ENCODE measurements at regions not wholly inside any gene's neighbourhood (a gene's known extent, or its start where the extent isn't known, plus 50 kb on each side); places are given as distances from the start of the nearest gene placed in this dataset.

DNA sequence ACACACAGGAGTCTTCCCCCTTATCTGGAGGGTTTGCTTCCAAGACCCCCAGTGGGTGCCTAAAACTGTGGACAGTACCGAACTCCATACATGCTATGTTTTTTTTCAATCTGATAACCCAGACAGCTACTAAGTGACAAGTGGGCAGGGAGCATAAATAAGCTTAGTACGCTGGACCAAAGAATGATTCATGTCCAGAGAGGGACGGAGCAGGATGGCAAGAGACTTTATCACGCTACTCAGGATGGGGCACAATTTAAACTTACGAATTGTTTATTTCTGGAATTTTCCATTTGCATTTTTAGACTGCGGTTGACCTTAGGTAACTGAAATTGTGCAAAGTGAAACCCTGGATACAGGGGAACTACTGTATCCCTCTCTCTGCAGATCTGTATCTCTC lies 410.0 kb upstream of the MKI67 start:
- DNase-seq: no peak

- DNase-seq: no peak
Measured at GRCh38 chr10:128537834-128538330, 411.7 kb upstream of the MKI67 start.

- no peak for DNase-seq
Measured at GRCh38 chr10:128538671-128539070, 412.4 kb upstream of the MKI67 start.

GRCh38 chr10:128539510-128540127 lies 413.4 kb upstream of the MKI67 start:
- no peak for DNase-seq

DNA sequence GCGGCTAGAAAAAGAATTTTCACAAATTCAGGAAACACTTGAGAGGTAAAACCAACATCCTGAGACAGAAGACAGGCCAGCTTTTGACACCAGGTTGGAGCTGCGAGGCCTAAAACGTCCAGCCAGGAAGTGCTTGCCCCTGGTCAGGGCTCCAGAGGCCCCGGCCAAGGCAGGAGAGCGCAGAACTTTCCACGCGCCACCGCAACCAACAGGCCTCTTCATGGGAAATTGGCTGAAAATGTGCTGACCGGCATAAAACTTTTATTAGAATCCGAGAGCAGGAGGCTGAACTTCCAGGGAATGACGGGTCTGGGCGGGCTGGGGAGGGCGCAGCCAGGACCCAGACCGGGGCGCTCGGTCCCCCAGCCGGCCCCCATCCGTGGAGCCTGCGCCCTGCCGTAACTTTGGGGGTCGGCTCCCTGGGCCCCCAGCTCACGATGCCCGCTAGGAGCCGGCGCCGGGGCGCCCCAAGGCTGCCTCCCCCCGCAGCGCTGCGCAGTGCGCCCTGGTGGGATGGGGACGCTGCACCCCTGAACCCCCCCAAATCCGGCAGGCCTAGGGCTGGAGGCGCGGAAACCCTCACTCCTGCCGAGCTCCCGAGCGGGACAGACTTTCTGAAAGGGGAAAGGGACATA lies 414.0 kb upstream of the MKI67 start:
- no peak for DNase-seq

- no peak for DNase-seq
Measured at GRCh38 chr10:128540781-128541761, 414.8 kb upstream of the MKI67 start.

- no peak for DNase-seq
Measured at GRCh38 chr10:128541926-128542475, 415.8 kb upstream of the MKI67 start.

- DNase-seq: no peak
Measured at GRCh38 chr10:128542659-128543058, 416.4 kb upstream of the MKI67 start.

DNA sequence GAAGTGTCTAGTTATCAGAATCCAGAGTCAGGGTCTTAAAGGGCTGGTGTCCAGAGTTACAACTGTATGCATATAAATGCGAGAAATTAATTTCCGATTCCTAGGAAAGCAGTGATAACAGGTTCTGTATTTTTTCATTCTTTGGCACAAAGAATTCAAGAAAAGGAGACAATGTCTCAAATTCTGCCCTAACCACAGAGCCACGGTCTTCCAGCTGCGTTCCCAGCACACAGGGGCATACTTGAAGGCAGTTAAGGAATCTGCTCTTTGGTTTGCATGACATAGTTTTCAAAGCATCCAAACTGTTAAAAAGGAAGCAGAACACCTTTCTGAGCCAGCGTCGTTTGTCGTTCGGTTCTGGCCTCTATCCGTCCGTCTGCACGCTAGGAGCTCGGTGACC lies 416.9 kb upstream of the MKI67 start:
- DNase-seq: no peak

DNA sequence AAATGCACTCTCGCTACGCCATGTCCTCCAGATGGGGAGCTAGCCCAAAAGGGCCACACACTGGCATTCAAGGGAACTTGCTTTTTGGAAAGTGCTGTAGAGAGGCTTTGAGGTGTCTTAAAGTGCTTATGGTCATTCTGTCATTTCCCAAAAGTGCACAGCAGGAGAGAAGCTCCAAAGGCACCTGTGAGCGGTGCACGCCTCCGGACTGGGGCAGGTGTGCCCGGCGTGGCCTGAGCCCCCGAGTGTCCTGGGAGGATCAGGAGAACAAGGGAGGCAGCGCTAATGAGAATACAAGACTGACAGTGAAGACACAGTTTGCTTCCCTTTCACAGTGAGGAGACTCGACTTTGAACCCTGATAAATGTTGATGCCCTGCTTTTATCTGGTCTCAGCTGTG lies 419.0 kb upstream of the MKI67 start:
- no peak for DNase-seq

DNA sequence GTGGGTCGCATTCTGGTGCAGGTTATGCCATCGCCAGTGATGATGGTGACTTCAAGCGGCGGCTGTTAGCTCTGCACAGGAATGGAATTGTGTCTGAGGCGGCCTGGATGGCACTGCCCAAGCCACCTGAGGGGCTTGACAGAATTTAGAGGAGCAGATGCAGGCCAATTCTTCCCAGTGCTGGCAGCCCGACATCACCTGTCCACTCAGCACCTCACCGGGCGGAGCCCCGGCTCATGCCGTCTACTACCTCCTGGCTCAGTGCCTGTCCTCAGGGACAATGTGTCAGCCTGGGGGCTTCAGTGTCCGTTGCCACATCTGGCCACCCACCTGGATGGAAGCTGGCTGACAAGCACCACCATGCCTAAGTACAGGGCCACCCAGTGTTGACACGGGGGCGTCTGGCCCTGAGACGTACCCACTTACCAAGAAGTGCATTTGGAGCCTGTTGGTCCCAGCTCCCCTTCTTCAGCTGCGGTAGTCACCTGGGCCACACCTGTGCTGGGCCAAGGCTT lies 420.5 kb upstream of the MKI67 start:
- DNase-seq: no peak

DNA sequence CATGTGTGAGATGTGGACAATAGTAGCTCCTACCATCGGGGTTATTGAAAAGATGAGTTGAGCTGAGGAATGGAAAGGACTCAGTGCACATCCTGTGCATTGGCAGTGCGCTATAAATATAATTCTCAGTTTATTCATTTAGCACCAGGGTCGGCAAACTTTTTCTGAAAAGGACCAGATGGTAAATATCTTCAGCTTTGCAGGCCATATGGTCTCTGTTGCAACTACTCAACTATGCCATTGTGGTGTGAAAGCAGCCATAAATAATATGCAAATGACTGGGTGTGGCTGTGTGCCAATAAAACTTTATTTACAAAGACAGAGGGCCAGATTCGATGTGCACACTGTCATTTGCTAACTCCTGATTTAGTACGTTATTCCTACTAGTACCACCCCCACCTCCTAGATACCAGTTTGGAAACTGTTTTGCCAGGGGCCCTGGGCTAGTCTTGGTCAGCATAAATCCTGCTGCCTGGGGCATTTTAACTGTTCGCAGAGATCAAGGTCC lies 422.9 kb upstream of the MKI67 start:
- no peak for DNase-seq

DNA sequence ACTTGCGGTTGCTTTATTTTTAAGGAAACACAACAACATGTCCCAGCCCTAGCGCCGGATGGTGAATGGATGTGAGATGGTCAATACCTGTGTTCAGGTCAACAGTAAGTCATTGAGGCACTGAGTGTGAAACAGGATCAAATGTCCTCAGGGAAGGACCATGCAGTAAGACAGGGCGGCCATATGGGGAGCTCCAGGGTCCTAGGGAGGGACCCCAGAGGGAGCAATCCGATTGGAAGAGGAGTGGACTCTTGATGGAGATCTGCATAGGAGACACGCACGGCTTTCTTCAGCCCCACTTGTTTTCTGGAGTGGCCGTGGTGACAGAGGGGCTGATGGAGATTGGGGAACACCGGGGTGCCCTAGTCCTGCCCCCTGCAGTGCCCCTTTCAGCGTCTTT lies 423.8 kb upstream of the MKI67 start:
- DNase-seq: no peak

GRCh38 chr10:128551475-128551874 lies 425.3 kb upstream of the MKI67 start:
- no peak for DNase-seq

DNA sequence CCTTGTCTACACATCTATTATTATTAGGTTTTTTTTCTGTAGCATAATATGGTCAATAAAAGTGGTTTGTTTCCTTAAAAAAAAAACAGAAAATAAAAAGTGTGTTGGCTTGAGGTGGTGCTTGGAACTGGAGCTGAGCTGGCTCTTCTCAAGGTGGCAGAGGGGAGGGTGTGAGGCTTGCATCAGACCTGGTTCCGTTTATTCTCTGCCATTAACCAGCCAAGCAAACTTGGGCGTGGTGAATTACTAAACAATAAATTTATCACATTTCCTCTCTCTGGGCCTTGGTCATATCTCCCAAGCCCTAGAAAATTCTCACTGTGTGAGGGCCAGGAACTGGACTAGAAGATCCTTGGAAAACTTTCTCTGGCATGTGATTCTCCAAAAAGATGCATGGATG lies 427.5 kb upstream of the MKI67 start:
- DNase-seq: no peak

GRCh38 chr10:128556182-128557110 lies 430.2 kb upstream of the MKI67 start:
- no peak for DNase-seq

GRCh38 chr10:128557149-128557710 lies 431.0 kb upstream of the MKI67 start:
- no peak for DNase-seq

- no peak for DNase-seq
Measured at GRCh38 chr10:128560406-128560805, 434.2 kb upstream of the MKI67 start.

- DNase-seq: no peak
Measured at GRCh38 chr10:128560993-128561392, 434.8 kb upstream of the MKI67 start.

DNA sequence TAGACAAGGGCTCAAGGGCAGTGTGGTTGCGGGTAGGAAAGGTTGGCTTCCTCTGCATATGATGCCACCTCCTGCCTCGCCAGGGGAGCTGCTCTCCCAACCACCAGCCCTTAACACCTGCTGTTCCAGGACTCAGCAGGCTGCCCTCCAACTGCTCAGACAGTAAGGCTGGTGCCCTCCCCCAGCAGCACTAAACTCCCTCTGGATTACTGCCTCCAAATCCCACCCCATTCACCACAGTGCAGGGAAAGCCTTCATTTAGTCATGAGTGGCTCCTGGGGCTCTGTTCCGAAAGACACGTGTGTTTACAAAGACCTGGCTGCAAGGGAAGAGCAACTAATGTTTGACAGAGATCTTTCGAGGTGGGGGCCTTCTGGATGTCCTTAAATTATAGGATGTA lies 437.2 kb upstream of the MKI67 start:
- DNase-seq: no peak

- DNase-seq: no peak
Measured at GRCh38 chr10:128563904-128564303, 437.7 kb upstream of the MKI67 start.
